AG04449 (cell line): ENCODE measurements at regions not wholly inside any gene's neighbourhood (a gene's known extent, or its start where the extent isn't known, plus 50 kb on each side); places are given as distances from the start of the nearest gene placed in this dataset.

Experiments used
- CTCF ChIA-PET: fragments of 350-600 bp; formaldehyde crosslinking; extraction: SDS; loops from one replicate; lab custom pipeline; 2021; ENCODE audit warnings: antibody characterized with exemption; lab: Yijun Ruan, JAX
- POLR2A ChIA-PET: fragments of 400-600, 350-600 bp; formaldehyde crosslinking; extraction: SDS; loops from one replicate; lab custom pipeline; 2020; ENCODE audit warnings: antibody characterized with exemption, inconsistent platforms; lab: Yijun Ruan, JAX
- DNase-seq: peaks from one replicate; pipeline ENCODE4 v3.0.0-alpha.2; 2010; ENCODE audit warnings: low read depth, low spot score
- H3K4me3 ChIP-seq: 2 replicates; pipeline ENCODE4 v1.5.1; 2011; ENCODE audit warnings: low read depth, mild to moderate bottlenecking, control low read depth, low read length
- CTCF ChIP-seq: IDR thresholded peaks from one replicate; pipeline ENCODE4 v1.5.1; 2011; ENCODE audit warnings: mild to moderate bottlenecking, moderate library complexity, low read length, control low read depth, inconsistent platforms; ENCODE audit not compliant: insufficient read depth; ENCODE audit errors: missing control alignments

- POLR2A ChIA-PET = no interaction called here
- CTCF ChIA-PET = no interaction called here
- DNase-seq = no peak
- TF ChIP-seq CTCF = no peak
- no peak overlapping the region for H3K4me3 ChIP-seq
These were observed 773.6 kb upstream of the SLC35B3 start for GRCh38 chr6:9208966-9209365.

- CTCF ChIA-PET = no interaction called here
These were observed 770.3 kb upstream of the SLC35B3 start for GRCh38 chr6:9205645-9206044.

GRCh38 chr6:9204171-9204570, 768.8 kb upstream of the SLC35B3 start:
- no peak overlapping the region for H3K4me3 ChIP-seq
- CTCF ChIA-PET = no interaction called here
- no peak for DNase-seq
- no peak for TF ChIP-seq CTCF
- POLR2A ChIA-PET = interaction anchor here (0.7 kb wide), 1 partner anchor 77 kb away, joined by 3 read pairs; no protein-coding TSS in a partner anchor

More at GRCh38 chr6:9205645-9206044, 770.3 kb upstream of the SLC35B3 start:
- POLR2A ChIA-PET = no interaction called here
- no peak for DNase-seq
- no peak overlapping the region for H3K4me3 ChIP-seq
- TF ChIP-seq CTCF = no peak

GRCh38 chr6:9200712-9201111, 765.4 kb upstream of the SLC35B3 start:
- no peak overlapping the region for H3K4me3 ChIP-seq
- ChIA-PET CTCF (no interaction called here), POLR2A (no interaction called here)
- no peak for DNase-seq
- no peak for TF ChIP-seq CTCF

GRCh38 chr6:9197726-9198125, 762.4 kb upstream of the SLC35B3 start:
- POLR2A ChIA-PET = no interaction called here
- no peak for TF ChIP-seq CTCF
- CTCF ChIA-PET = no interaction called here
- no peak for DNase-seq
- H3K4me3 ChIP-seq = no peak overlapping the region

GRCh38 chr6:9195322-9195721, 760.0 kb upstream of the SLC35B3 start:
- DNase-seq = no peak
- CTCF ChIA-PET = no interaction called here
- POLR2A ChIA-PET = no interaction called here
- TF ChIP-seq CTCF = no peak
- H3K4me3 ChIP-seq = no peak overlapping the region
